MCF 10A (cell line): ENCODE measurements at regions not wholly inside any gene's neighbourhood (a gene's known extent, or its start where the extent isn't known, plus 50 kb on each side); places are given as distances from the start of the nearest gene placed in this dataset.

Experiments used
- BruUV-seq: library from RNA; stranded (reverse); fragments of 400-500 nt; replicated peaks from 2 replicates; lab custom pipeline; 2021; lab: Mats Ljungman, UMichigan
- CTCF ChIA-PET: fragments of 300-600 bp; sonication (Branson Sonifier 250); formaldehyde crosslinking; extraction: SDS; loops from one replicate; lab custom pipeline; 2021; ENCODE audit warnings: antibody characterized with exemption, inconsistent platforms; lab: Yijun Ruan, JAX
- POLR2A ChIA-PET: fragments of 300-600, 350-650 bp; sonication (Branson Sonifier 250); formaldehyde crosslinking; extraction: SDS; loops from one replicate; lab custom pipeline; 2020; ENCODE audit warnings: antibody characterized with exemption, inconsistent platforms; lab: Yijun Ruan, JAX
- DNase-seq: peaks from one replicate; pipeline ENCODE4 v3.0.0-alpha.2; 2018; ENCODE audit not compliant: unreplicated experiment
- H3K27ac Mint-ChIP-seq: one replicate; pipeline ENCODE4 v1.8.0; 2022; ENCODE audit warnings: mild to moderate bottlenecking, low read depth, mixed read lengths; ENCODE audit not compliant: unreplicated experiment
- H3K27me3 Mint-ChIP-seq: one replicate; pipeline ENCODE4 v1.8.0; 2022; ENCODE audit warnings: mixed read lengths; ENCODE audit not compliant: insufficient read depth, unreplicated experiment
- H3K36me3 Mint-ChIP-seq: one replicate; pipeline ENCODE4 v1.8.0; 2022; ENCODE audit warnings: mild to moderate bottlenecking, moderate library complexity, mixed read lengths; ENCODE audit not compliant: insufficient read depth, unreplicated experiment
- H3K4me1 Mint-ChIP-seq: one replicate; pipeline ENCODE4 v1.8.0; 2022; ENCODE audit warnings: mixed read lengths; ENCODE audit not compliant: insufficient read depth, unreplicated experiment
- H3K4me3 Mint-ChIP-seq: one replicate; pipeline ENCODE4 v1.8.0; 2022; ENCODE audit warnings: mild to moderate bottlenecking, moderate library complexity, mixed read lengths; ENCODE audit not compliant: unreplicated experiment
- H3K9me3 Mint-ChIP-seq: one replicate; pipeline ENCODE4 v1.8.0; 2022; ENCODE audit warnings: mixed read lengths; ENCODE audit not compliant: unreplicated experiment
- intact Hi-C: fragments of 100-400 bp; cut with micrococcal nuclease; formaldehyde crosslinking; loops from 2 replicates; pipeline ENCODE4 v1.14.1; 2022
- TF ChIP-seq, protein P1 (sequence below): fragments of 200-600 bp; IDR thresholded peaks from one replicate; pipeline ENCODE4 v1.8.0; 2022; ENCODE audit warnings: antibody characterized with exemption, mild to moderate bottlenecking; ENCODE audit not compliant: unreplicated experiment

DNA sequence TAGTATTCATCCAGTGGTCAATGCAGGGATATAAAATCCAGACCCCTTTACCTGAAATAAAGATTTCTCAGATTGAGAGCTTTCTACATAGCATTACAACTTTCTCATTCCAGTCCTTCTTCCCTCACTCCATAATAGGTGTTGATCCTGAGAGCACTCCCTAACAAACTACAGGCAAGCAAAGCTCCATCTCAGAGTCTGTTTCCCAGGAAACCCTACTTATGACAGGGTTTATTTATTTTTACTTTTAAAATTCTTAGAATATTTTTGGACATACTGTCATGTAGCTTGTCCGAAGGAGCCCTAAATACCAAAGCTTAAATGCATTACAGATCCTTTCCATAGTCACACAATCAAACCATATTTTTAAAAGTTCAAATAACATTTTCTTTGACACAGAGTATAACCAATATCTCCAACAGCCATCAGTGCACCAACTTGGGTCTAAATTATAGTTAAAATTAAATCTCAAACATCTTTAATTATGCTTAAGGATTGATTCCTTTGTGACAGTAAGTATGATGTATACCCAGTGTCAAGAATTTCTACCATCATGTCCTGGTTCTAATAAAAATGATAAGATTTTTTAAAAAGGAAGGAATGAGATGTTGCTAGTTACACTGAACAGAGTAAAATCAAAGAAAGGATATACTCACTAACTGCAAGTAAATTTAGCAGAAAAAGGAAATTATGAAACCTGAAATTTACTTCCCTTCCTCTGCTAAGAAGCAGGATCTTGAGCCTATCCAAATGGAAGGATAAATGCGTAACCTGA, 580.4 kb upstream of the ADGRL3 start:
- Mint-ChIP-seq H3K9me3 (no peaks in the 10 kb centered on the region), H3K27me3 (no peaks in the 10 kb centered on the region), H3K36me3 (no peaks in the 10 kb centered on the region), H3K4me1 (no peaks in the 10 kb centered on the region), H3K27ac (no peak overlapping the region), H3K4me3 (no peak overlapping the region)
- TF ChIP-seq, protein P1, sequence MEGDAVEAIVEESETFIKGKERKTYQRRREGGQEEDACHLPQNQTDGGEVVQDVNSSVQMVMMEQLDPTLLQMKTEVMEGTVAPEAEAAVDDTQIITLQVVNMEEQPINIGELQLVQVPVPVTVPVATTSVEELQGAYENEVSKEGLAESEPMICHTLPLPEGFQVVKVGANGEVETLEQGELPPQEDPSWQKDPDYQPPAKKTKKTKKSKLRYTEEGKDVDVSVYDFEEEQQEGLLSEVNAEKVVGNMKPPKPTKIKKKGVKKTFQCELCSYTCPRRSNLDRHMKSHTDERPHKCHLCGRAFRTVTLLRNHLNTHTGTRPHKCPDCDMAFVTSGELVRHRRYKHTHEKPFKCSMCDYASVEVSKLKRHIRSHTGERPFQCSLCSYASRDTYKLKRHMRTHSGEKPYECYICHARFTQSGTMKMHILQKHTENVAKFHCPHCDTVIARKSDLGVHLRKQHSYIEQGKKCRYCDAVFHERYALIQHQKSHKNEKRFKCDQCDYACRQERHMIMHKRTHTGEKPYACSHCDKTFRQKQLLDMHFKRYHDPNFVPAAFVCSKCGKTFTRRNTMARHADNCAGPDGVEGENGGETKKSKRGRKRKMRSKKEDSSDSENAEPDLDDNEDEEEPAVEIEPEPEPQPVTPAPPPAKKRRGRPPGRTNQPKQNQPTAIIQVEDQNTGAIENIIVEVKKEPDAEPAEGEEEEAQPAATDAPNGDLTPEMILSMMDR: no peak
- POLR2A ChIA-PET: no interaction called here
- no TSS peak for BruUV-seq
- intact Hi-C loops: no loop called here
- CTCF ChIA-PET: interaction anchor here (0.6 kb wide), 2 partner anchors 74 to 754 kb away, joined by 3 read pairs; no protein-coding TSS in a partner anchor
- DNase-seq: no peak

DNA sequence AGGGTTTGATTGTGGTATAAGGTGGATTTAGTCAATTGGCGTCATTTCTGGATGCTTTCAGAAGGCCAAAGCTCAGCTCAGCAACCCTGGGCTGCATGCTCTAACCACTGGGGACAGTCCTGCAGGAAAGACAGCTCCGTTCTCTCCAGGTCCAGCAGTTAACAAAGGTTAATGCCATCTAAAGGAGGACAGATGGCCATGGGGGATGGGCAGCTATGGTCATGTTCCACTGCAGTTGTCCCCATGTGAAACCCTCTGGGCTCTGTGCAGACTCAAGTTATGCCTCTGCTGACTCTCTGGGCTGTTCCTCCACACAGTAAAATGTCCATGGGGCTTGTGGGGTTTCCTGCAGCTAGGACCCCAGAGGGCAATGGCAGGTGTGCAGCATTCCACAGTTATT, 562.1 kb upstream of the ADGRL3 start:
- Mint-ChIP-seq H3K27ac (no peak overlapping the region), H3K9me3 (no peaks in the 10 kb centered on the region), H3K36me3 (no peaks in the 10 kb centered on the region), H3K27me3 (no peaks in the 10 kb centered on the region), H3K4me3 (no peak overlapping the region), H3K4me1 (no peaks in the 10 kb centered on the region)
- no TSS peak for BruUV-seq
- DNase-seq: no peak
- CTCF ChIA-PET: no interaction called here
- POLR2A ChIA-PET: no interaction called here
- intact Hi-C loops: no loop called here
- TF ChIP-seq, protein P1: no peak

DNA sequence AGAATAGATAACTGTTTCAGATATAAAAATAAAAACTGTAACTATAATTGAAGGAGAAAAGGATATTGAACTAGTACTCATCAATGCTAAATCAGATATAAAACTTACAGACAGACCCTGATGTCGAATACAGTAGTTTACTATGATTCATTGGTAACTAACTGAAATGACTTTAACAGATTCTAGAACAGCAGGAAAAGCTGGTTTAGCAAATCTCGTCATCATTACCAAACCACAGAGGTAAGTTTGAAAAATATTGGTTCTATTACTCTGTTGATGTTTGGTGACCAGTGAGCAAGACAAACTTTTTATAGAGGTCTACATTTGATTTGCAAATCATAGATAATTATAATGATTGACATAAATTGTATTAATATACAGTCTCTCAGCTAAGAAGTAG, 551.4 kb upstream of the ADGRL3 start:
- BruUV-seq: no TSS peak

GRCh38 chr4:60652933-60653332, 547.2 kb upstream of the ADGRL3 start:
- peaks cover 8% of the 10 kb centered on the region for H3K4me1 Mint-ChIP-seq
- TF ChIP-seq, protein P1: no peak
- no peak overlapping the region for H3K27ac Mint-ChIP-seq
- H3K4me3 Mint-ChIP-seq: no peak overlapping the region
- intact Hi-C loops: no loop called here
- H3K36me3 Mint-ChIP-seq: no peaks in the 10 kb centered on the region
- no peaks in the 10 kb centered on the region for H3K27me3 Mint-ChIP-seq
- POLR2A ChIA-PET: no interaction called here
- no peak for DNase-seq
- CTCF ChIA-PET: no interaction called here
- H3K9me3 Mint-ChIP-seq: no peaks in the 10 kb centered on the region
- BruUV-seq: no TSS peak

More for the DNA sequence above, 551.4 kb upstream of the ADGRL3 start:
- Mint-ChIP-seq H3K36me3 (no peaks in the 10 kb centered on the region), H3K9me3 (no peaks in the 10 kb centered on the region), H3K4me3 (no peak overlapping the region), H3K27ac (no peak overlapping the region), H3K4me1 (no peaks in the 10 kb centered on the region), H3K27me3 (no peaks in the 10 kb centered on the region)
- intact Hi-C loops: no loop called here
- POLR2A ChIA-PET: no interaction called here
- TF ChIP-seq, protein P1: no peak
- no peak for DNase-seq
- CTCF ChIA-PET: no interaction called here
